ENCODE measurements at regions not wholly inside any gene's neighbourhood (a gene's known extent, or its start where the extent isn't known, plus 50 kb on each side); places are given as distances from the start of the nearest gene placed in this dataset.

GRCh38 chr5:62115014-62115413, 191.0 kb upstream of the KIF2A start:
- TF ChIP-seq CTCF (conservative IDR thresholded peaks at IDR 0.05 in 1 of 2, IDR thresholded peaks at IDR 0.05 in 1 of 2; ENCODE audit: extremely low read depth in 1 of 2, insufficient read depth in 1 of 2, low read depth in 1 of 2, low read length in 2 of 2) (no peak), EZH2 (IDR thresholded peaks at IDR 0.05; ENCODE audit: borderline replicate concordance, low read length) (no peak)
